ENCODE measurements at regions not wholly inside any gene's neighbourhood (a gene's known extent, or its start where the extent isn't known, plus 50 kb on each side); places are given as distances from the start of the nearest gene placed in this dataset.

- TF ChIP-seq POLR2A (IDR thresholded peaks at IDR 0.05) (no peak), CTCF (IDR thresholded peaks at IDR 0.05) (no peak), EP300 (IDR thresholded peaks at IDR 0.05) (no peak)
Observed at GRCh38 chr1:242877743-242878142, 353.2 kb upstream of the PLD5 start.

All from upper lobe of left lung (tissue), 4 donors.